ENCODE measurements at regions not wholly inside any gene's neighbourhood (a gene's known extent, or its start where the extent isn't known, plus 50 kb on each side); places are given as distances from the start of the nearest gene placed in this dataset.

DNA sequence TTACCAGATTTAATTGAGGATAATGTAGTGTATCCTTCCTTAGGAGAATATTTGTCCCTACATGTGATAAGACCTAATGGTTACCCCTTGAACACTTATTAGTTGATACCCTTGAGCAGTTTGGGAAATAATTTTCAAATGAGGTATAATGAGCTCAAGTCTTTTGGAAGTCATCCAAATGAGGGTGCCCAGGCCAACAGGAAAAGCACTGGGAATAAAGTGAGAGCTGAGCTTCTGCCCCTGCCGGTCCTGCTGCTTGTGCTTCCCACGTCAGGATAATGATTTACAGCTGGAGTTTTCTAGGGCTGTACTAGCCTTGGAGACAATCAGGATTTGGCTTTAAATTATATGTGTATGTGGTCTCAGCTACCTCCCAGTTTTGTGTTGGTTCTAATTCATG, 178.8 kb upstream of the FRMD6 start:
- TF ChIP-seq, protein P1, sequence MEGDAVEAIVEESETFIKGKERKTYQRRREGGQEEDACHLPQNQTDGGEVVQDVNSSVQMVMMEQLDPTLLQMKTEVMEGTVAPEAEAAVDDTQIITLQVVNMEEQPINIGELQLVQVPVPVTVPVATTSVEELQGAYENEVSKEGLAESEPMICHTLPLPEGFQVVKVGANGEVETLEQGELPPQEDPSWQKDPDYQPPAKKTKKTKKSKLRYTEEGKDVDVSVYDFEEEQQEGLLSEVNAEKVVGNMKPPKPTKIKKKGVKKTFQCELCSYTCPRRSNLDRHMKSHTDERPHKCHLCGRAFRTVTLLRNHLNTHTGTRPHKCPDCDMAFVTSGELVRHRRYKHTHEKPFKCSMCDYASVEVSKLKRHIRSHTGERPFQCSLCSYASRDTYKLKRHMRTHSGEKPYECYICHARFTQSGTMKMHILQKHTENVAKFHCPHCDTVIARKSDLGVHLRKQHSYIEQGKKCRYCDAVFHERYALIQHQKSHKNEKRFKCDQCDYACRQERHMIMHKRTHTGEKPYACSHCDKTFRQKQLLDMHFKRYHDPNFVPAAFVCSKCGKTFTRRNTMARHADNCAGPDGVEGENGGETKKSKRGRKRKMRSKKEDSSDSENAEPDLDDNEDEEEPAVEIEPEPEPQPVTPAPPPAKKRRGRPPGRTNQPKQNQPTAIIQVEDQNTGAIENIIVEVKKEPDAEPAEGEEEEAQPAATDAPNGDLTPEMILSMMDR (IDR thresholded peaks at IDR 0.05): no peak
- DNase-seq (ENCODE audit: low spot score): no peak
- Histone ChIP-seq H3K27ac (no peak overlapping the region), H3K4me3 (no peak overlapping the region)

DNA sequence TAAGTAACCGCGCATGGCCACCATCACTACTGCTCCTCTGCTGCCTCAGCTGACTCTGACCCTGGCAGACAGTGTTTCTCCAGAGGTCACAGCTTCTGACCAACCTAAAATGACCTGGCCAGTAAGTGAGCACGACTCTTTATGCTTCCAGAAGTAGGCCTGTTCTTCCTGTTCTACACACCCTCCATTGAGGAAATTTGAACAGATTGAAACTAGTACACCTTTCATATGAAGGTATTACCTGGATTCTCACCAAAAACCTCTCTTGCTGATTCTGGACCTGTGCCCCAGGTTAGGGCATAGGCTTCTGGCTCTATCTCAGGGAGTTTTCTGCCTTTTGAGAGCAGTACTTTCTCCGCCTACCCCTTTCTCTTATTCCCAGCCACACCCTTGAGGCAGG, 178.4 kb upstream of the FRMD6 start:
- no peak overlapping the region for H3K27ac ChIP-seq
- DNase-seq (ENCODE audit: low spot score): no peak
- TF ChIP-seq, protein P1 (IDR thresholded peaks at IDR 0.05): no peak
- no peak overlapping the region for H3K4me3 ChIP-seq

DNA sequence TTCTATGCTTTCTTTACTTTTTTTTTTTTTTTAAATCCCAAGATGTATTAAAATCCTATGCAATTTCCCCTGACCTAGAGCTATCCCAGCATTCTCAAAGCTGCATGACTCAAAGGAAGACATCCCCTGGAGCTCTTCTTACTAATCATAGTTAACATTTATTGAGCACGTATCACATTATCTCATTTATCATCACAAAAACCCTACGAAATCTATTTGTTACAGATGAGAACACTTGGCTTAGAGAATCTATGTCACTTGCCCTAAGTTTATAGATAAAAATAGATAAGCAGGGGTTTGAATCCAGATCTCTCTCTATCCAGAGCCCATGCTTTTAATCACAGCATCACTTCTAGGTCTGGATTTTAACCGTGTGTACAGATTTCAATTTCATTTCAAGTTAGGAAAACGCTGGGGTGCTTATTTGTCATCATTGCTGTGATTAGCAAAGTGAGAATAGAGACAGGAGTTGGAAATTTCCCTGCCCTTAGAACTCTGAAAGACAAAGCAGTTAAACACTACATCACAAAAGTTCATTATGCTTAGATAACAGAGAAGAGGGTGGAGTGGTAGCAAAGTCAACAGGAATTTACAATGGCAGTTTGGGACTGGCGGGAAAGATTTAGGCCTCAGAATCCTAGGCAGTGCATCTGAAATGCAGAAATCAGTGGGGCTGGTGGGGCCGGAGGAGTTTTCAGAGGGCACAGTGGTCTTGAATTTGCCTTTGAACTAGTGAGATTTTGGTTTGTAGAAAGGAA, 177.7 kb upstream of the FRMD6 start:
- TF ChIP-seq, protein P1 (IDR thresholded peaks at IDR 0.05): no peak
- no peak overlapping the region for H3K4me3 ChIP-seq
- DNase-seq (ENCODE audit: low spot score): no peak
- H3K27ac ChIP-seq: no peak overlapping the region

DNA sequence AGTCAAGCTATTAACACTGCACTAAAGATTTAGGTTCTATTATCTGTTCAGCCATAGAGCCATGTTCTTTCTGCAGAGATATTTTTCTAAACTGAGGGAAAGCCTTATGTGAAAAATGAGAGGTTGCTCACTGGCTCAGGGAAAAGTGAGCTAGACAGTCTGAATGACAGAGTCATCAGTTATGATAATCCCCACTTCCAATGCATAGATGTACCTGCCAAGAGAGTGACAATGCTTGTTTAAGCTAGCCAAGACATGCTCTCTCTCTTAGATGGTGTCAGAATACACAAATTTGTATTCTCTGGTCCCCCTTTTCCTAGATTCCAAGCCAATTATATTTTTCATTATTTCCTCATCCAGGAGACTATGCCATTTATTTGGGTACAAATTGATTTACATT, 176.9 kb upstream of the FRMD6 start:
- no peak overlapping the region for H3K27ac ChIP-seq
- DNase-seq (ENCODE audit: low spot score): no peak
- TF ChIP-seq, protein P1 (IDR thresholded peaks at IDR 0.05): no peak

DNA sequence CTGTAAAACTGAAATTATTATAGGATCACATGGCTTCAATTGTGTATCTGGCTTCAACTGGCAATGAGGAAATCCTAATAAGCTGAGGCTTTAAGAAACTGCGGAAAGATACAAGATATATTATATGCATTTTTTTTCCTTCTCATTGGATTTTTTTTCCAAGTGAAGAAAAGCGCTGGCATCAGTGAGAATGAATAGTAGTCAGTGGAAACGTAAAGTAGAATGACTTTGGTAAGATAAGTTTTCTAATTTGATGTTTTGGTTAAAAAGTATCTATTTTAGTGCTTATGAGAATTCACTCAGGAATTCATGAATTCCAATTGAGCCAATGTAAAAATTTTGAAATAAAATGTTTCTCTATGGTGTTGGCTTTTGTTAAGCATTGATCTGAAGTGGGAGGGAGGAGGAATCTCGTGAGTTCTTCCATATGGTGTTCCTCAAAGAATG, 173.5 kb upstream of the FRMD6 start:
- TF ChIP-seq, protein P1 (IDR thresholded peaks at IDR 0.05): no peak
- DNase-seq (ENCODE audit: low spot score): no peak
- Histone ChIP-seq H3K27ac (no peak overlapping the region), H3K4me3 (no peak overlapping the region)

More for the DNA sequence above, 176.9 kb upstream of the FRMD6 start:
- H3K4me3 ChIP-seq: no peak overlapping the region

DNA sequence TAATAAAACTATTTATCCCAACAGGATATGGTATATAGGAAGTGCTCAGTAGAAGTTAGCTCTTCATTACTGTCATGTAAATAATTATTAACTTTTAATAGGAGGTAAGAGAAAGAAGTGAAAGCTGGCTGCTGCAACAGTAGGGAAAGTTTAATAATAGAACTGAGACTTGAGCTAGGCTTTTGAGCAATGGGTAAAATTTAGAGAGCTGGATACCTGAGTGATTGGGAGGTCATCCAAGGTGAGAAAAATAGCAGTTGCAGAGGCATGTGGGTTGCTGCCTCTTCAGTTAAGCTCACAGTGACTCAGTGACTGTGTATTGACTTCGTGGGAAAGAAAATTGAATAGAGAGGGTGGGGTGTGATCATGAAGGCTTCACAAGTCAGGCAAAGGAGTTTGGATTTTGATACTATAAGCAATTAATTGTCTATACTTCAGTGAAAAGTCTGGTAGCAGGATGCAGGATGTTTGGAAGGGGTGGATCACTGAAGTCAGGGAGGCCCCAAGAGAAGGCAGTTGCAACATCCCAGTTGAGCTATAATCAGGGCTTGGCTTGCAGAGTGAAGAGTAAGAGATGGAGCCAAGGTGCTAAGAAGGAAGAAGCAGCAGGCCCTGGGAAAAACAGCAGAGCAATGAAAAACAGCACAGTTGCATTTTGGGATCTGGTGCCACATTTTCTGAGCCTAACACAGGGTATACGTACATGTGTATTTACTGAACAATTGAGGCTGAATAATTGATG, 172.0 kb upstream of the FRMD6 start:
- no peak for DNase-seq (ENCODE audit: low spot score)
- no peak overlapping the region for H3K27ac ChIP-seq
- TF ChIP-seq, protein P1 (IDR thresholded peaks at IDR 0.05): no peak
- no peak overlapping the region for H3K4me3 ChIP-seq

Data from coronary artery (tissue), 2 donors.